Astrocyte (in vitro differentiated cells and primary cell): ENCODE measurements at regions not wholly inside any gene's neighbourhood (a gene's known extent, or its start where the extent isn't known, plus 50 kb on each side); places are given as distances from the start of the nearest gene placed in this dataset.

Experiments
- DNase-seq: peaks from one replicate; pipeline ENCODE4 v3.0.0-alpha.2; 2010; ENCODE audit warnings: low read depth
- FAIRE-seq: peaks from 2 replicates; lab custom pipeline; 2011; peaks lifted over from hg19 to GRCh38; lab: Jason Lieb, UNC
- H2AFZ ChIP-seq: 2 replicates; pipeline ENCODE4 v1.6.0; 2012; ENCODE audit warnings: low read depth, low read length, inconsistent platforms
- H3K27ac ChIP-seq: 2 replicates; pipeline ENCODE4 v1.5.1; 2011; ENCODE audit warnings: low read depth, low read length, inconsistent platforms
- H3K27me3 ChIP-seq: 2 replicates; pipeline ENCODE4 v1.6.0; 2011; ENCODE audit warnings: low read length, inconsistent platforms; ENCODE audit not compliant: insufficient read depth
- H3K36me3 ChIP-seq: 2 replicates; pipeline ENCODE4 v1.5.1; 2011; ENCODE audit warnings: low read length, inconsistent platforms; ENCODE audit not compliant: insufficient read depth
- H3K4me1 ChIP-seq: 2 replicates; pipeline ENCODE4 v1.5.1; 2011; ENCODE audit warnings: low read length, inconsistent platforms; ENCODE audit not compliant: insufficient read depth
- H3K4me2 ChIP-seq: 2 replicates; pipeline ENCODE4 v1.6.0; 2012; ENCODE audit warnings: low read length, inconsistent platforms
- H3K4me3 ChIP-seq: 2 replicates; pipeline ENCODE4 v1.5.1; 2011; ENCODE audit warnings: low read depth, mild to moderate bottlenecking, low read length, inconsistent platforms; ENCODE audit not compliant: insufficient read depth
- H3K79me2 ChIP-seq: 2 replicates; pipeline ENCODE4 v1.6.0; 2012; ENCODE audit warnings: mild to moderate bottlenecking, low read length, inconsistent platforms; ENCODE audit not compliant: insufficient read depth
- H3K9ac ChIP-seq: 2 replicates; pipeline ENCODE4 v1.6.0; 2012; ENCODE audit warnings: mild to moderate bottlenecking, low read length, inconsistent platforms
- H3K9me3 ChIP-seq: 2 replicates; pipeline ENCODE4 v1.5.1; 2012; ENCODE audit warnings: low read depth, mild to moderate bottlenecking, low read length, inconsistent platforms; ENCODE audit not compliant: insufficient read depth
- H4K20me1 ChIP-seq: 2 replicates; pipeline ENCODE4 v1.6.0; 2012; ENCODE audit warnings: low read length, inconsistent platforms; ENCODE audit not compliant: insufficient read depth
- H3K27ac Mint-ChIP-seq: one replicate; pipeline ENCODE4 v1.8.0; 2021; ENCODE audit warnings: mild to moderate bottlenecking, mixed read lengths; ENCODE audit not compliant: unreplicated experiment
- H3K27me3 Mint-ChIP-seq: one replicate; pipeline ENCODE4 v1.8.0; 2021; ENCODE audit warnings: low read depth, mixed read lengths; ENCODE audit not compliant: unreplicated experiment
- H3K36me3 Mint-ChIP-seq: one replicate; pipeline ENCODE4 v1.8.0; 2021; ENCODE audit warnings: low read depth, mixed read lengths; ENCODE audit not compliant: unreplicated experiment
- H3K4me1 Mint-ChIP-seq: one replicate; pipeline ENCODE4 v1.8.0; 2021; ENCODE audit warnings: low read depth, mixed read lengths; ENCODE audit not compliant: unreplicated experiment
- H3K4me3 Mint-ChIP-seq: one replicate; pipeline ENCODE4 v1.8.0; 2021; ENCODE audit warnings: mild to moderate bottlenecking, moderate library complexity, mixed read lengths; ENCODE audit not compliant: unreplicated experiment
- H3K9me3 Mint-ChIP-seq: one replicate; pipeline ENCODE4 v1.8.0; 2021; ENCODE audit warnings: mild to moderate bottlenecking, mixed read lengths; ENCODE audit not compliant: unreplicated experiment
- CTCF ChIP-seq: IDR thresholded peaks from 2 replicates; pipeline ENCODE4 v1.5.1; 2011; ENCODE audit warnings: low read depth, mild to moderate bottlenecking, inconsistent platforms, low read length, moderate library complexity; ENCODE audit not compliant: insufficient read depth
- EZH2 ChIP-seq: IDR thresholded peaks from 2 replicates; pipeline ENCODE4 v1.6.1; 2012; ENCODE audit warnings: mild to moderate bottlenecking, low read length, inconsistent platforms; ENCODE audit not compliant: insufficient read depth

GRCh38 chr18:73121207-73121606 lies 253.4 kb upstream of the NETO1 start:
- TF ChIP-seq CTCF (no peak), EZH2 (no peak)
- H3K36me3 ChIP-seq: no peaks in the 10 kb centered on the region
- no peak overlapping the region for H2AFZ ChIP-seq
- no peaks in the 10 kb centered on the region for H3K9me3 ChIP-seq
- Mint-ChIP-seq H3K9me3 (no peaks in the 10 kb centered on the region), H3K27me3 (no peaks in the 10 kb centered on the region), H3K4me3 (no peak overlapping the region), H3K27ac (no peak overlapping the region), H3K36me3 (no peaks in the 10 kb centered on the region), H3K4me1 (no peaks in the 10 kb centered on the region)
- H3K9ac ChIP-seq: no peak overlapping the region
- FAIRE-seq: no peak
- no peaks in the 10 kb centered on the region for H3K27me3 ChIP-seq
- no peaks in the 10 kb centered on the region for H3K4me1 ChIP-seq
- H3K4me2 ChIP-seq: no peak overlapping the region
- DNase-seq: no peak
- H3K4me3 ChIP-seq: no peak overlapping the region
- no peak overlapping the region for H3K27ac ChIP-seq
- no peaks in the 10 kb centered on the region for H4K20me1 ChIP-seq
- H3K79me2 ChIP-seq: no peaks in the 10 kb centered on the region

GRCh38 chr18:73120626-73121025 lies 252.8 kb upstream of the NETO1 start:
- Histone ChIP-seq H3K27me3 (no peaks in the 10 kb centered on the region), H3K9me3 (no peaks in the 10 kb centered on the region), H3K4me1 (no peaks in the 10 kb centered on the region), H3K79me2 (no peaks in the 10 kb centered on the region), H3K4me2 (no peak overlapping the region), H3K9ac (no peak overlapping the region), H3K36me3 (no peaks in the 10 kb centered on the region), H4K20me1 (no peaks in the 10 kb centered on the region), H2AFZ (no peak overlapping the region), H3K27ac (no peak overlapping the region), H3K4me3 (no peak overlapping the region)
- no peak for DNase-seq
- TF ChIP-seq EZH2 (no peak), CTCF (no peak)
- Mint-ChIP-seq H3K9me3 (no peaks in the 10 kb centered on the region), H3K27me3 (no peaks in the 10 kb centered on the region), H3K4me1 (no peaks in the 10 kb centered on the region), H3K27ac (no peak overlapping the region), H3K36me3 (no peaks in the 10 kb centered on the region), H3K4me3 (no peak overlapping the region)
- no peak for FAIRE-seq

- Histone ChIP-seq H3K4me3 (no peak overlapping the region), H3K4me2 (no peak overlapping the region), H4K20me1 (no peaks in the 10 kb centered on the region), H2AFZ (no peak overlapping the region), H3K27me3 (no peaks in the 10 kb centered on the region), H3K4me1 (no peaks in the 10 kb centered on the region), H3K9ac (no peak overlapping the region), H3K27ac (no peak overlapping the region), H3K9me3 (no peaks in the 10 kb centered on the region), H3K79me2 (no peaks in the 10 kb centered on the region), H3K36me3 (no peaks in the 10 kb centered on the region)
- FAIRE-seq (no peak), DNase-seq (no peak)
- no peaks in the 10 kb centered on the region for H3K27me3 Mint-ChIP-seq
- no peak overlapping the region for H3K4me3 Mint-ChIP-seq
- no peaks in the 10 kb centered on the region for H3K9me3 Mint-ChIP-seq
- no peak overlapping the region for H3K27ac Mint-ChIP-seq
- H3K4me1 Mint-ChIP-seq: no peaks in the 10 kb centered on the region
- no peaks in the 10 kb centered on the region for H3K36me3 Mint-ChIP-seq
- TF ChIP-seq CTCF (no peak), EZH2 (no peak)
These were observed 251.8 kb upstream of the NETO1 start for GRCh38 chr18:73119574-73119973.
